Endothelial cell of umbilical vein (primary cell): ENCODE measurements at regions not wholly inside any gene's neighbourhood (a gene's known extent, or its start where the extent isn't known, plus 50 kb on each side); places are given as distances from the start of the nearest gene placed in this dataset.

Experiments used
- BruUV-seq: library from RNA; stranded (reverse); fragments of 400-500 nt; replicated peaks from 2 replicates; lab custom pipeline; 2021; lab: Mats Ljungman, UMichigan
- CTCF ChIA-PET: fragments of 300-600, 350-600 bp; sonication (Branson Sonifier 250); formaldehyde crosslinking; loops from one replicate; lab custom pipeline; 2021; ENCODE audit warnings: antibody characterized with exemption, inconsistent platforms; lab: Charles Lee
- POLR2A ChIA-PET: fragments of 300-600, 350-600 bp; sonication (Branson Sonifier 250); formaldehyde crosslinking; loops from one replicate; lab custom pipeline; 2021; ENCODE audit warnings: antibody characterized with exemption, inconsistent platforms; lab: Charles Lee
- DNase-seq: peaks from one replicate; pipeline ENCODE4 v3.0.0-alpha.2; 2011; ENCODE audit warnings: low read depth, low spot score
- FAIRE-seq: peaks from 2 replicates; lab custom pipeline; 2011; peaks lifted over from hg19 to GRCh38; lab: Jason Lieb, UNC
- H2AFZ ChIP-seq: 2 replicates; pipeline ENCODE4 v1.6.0; 2012; ENCODE audit warnings: low read depth, low read length, control low read depth, inconsistent platforms
- H3K27ac ChIP-seq: 2 replicates; pipeline ENCODE4 v1.5.1; 2011; ENCODE audit warnings: low read depth, mild to moderate bottlenecking, control low read depth, low read length, moderate library complexity; ENCODE audit not compliant: insufficient read depth
- H3K27me3 ChIP-seq, 2 experiments: 2 replicates each; pipeline versions ENCODE4 v1.6.0 to v1.6.1; 2011; ENCODE audit warnings: low read length in 2 of 2, mixed read lengths in 1 of 2; ENCODE audit not compliant: control insufficient read depth in 2 of 2, insufficient read depth in 2 of 2
- H3K36me3 ChIP-seq, 2 experiments: 2 replicates in 1 of 2; 3 replicates in 1 of 2; pipeline ENCODE4 v1.5.1; 2011; ENCODE audit warnings: low read length in 2 of 2, mild to moderate bottlenecking in 1 of 2, moderate library complexity in 1 of 2; ENCODE audit not compliant: control insufficient read depth in 2 of 2, insufficient read depth in 2 of 2; ENCODE audit errors: extremely low read depth in 1 of 2
- H3K4me1 ChIP-seq: 3 replicates; pipeline ENCODE4 v1.5.1; 2011; ENCODE audit warnings: mild to moderate bottlenecking, low read length; ENCODE audit not compliant: control insufficient read depth, insufficient read depth; ENCODE audit errors: extremely low read depth
- H3K4me2 ChIP-seq: 2 replicates; pipeline ENCODE4 v1.6.1; 2011; ENCODE audit warnings: low read length, control low read depth, mixed read lengths; ENCODE audit not compliant: insufficient read depth
- H3K4me3 ChIP-seq, 3 experiments: fragments of 200-600 bp in 1 of 3; sonication (generic), shearing (Covaris generic) in 1 of 3; replicated peaks in 1 of 3; 2 replicates each; pipeline ENCODE4 v1.5.1; 2011 to 2016; ENCODE audit warnings: control low read depth in 3 of 3, low read length in 3 of 3, mild to moderate bottlenecking in 2 of 3, inconsistent platforms in 1 of 3, low read depth in 1 of 3, moderate library complexity in 1 of 3; ENCODE audit not compliant: insufficient read depth in 1 of 3
- H3K79me2 ChIP-seq: 2 replicates; pipeline ENCODE4 v1.6.0; 2012; ENCODE audit warnings: low read length, inconsistent platforms; ENCODE audit not compliant: control insufficient read depth, insufficient read depth
- H3K9ac ChIP-seq: replicated peaks from 2 replicates; pipeline ENCODE3; 2011; ENCODE audit warnings: low read length, control low read depth; ENCODE audit not compliant: insufficient read depth; ENCODE audit errors: extremely low read depth
- H3K9me1 ChIP-seq: replicated peaks from 3 replicates; pipeline ENCODE4 v1.6.0; 2011; ENCODE audit warnings: mild to moderate bottlenecking, low read length; ENCODE audit not compliant: control insufficient read depth, insufficient read depth; ENCODE audit errors: extremely low read depth
- H3K9me3 ChIP-seq: replicated peaks from 2 replicates; pipeline ENCODE4 v1.5.1; 2012; ENCODE audit warnings: low read length, inconsistent platforms; ENCODE audit not compliant: control insufficient read depth, insufficient read depth
- H4K20me1 ChIP-seq: replicated peaks from 2 replicates; pipeline ENCODE3; 2011; ENCODE audit warnings: mild to moderate bottlenecking, low read length; ENCODE audit not compliant: control insufficient read depth, insufficient read depth; ENCODE audit errors: extremely low read depth
- CTCF ChIP-seq, 2 donors: IDR thresholded peaks; 1 replicate in 1 of 2; 2 replicates in 1 of 2; pipeline ENCODE4 v1.5.1; 2011; ENCODE audit warnings: low read length in 2 of 2, mild to moderate bottlenecking in 2 of 2, moderate library complexity in 2 of 2, control low read depth in 1 of 2, inconsistent platforms in 1 of 2, low read depth in 1 of 2; ENCODE audit not compliant: insufficient read depth in 1 of 2; ENCODE audit errors: extremely low read depth in 1 of 2
- EZH2 ChIP-seq: IDR thresholded peaks from 2 replicates; pipeline ENCODE4 v1.6.1; 2012; ENCODE audit warnings: borderline replicate concordance, low read depth, mild to moderate bottlenecking, moderate library complexity, low read length, inconsistent platforms; ENCODE audit not compliant: severe bottlenecking
- FOS ChIP-seq: IDR thresholded peaks from 2 replicates; pipeline ENCODE4 v1.6.1; 2011; ENCODE audit warnings: mild to moderate bottlenecking, low read length, moderate library complexity, borderline replicate concordance; ENCODE audit not compliant: insufficient read depth
- GATA2 ChIP-seq: IDR thresholded peaks from 2 replicates; pipeline ENCODE4 v1.7.0; 2011; ENCODE audit warnings: low read depth, mild to moderate bottlenecking, moderate library complexity, mixed read lengths, low read length; ENCODE audit not compliant: insufficient read length, insufficient read depth
- JUN ChIP-seq: IDR thresholded peaks from 2 replicates; pipeline ENCODE4 v1.6.1; 2011; ENCODE audit warnings: borderline replicate concordance, low read depth; ENCODE audit not compliant: insufficient read length, insufficient read depth
- MAX ChIP-seq: IDR thresholded peaks from 2 replicates; pipeline ENCODE4 v1.6.1; 2011; ENCODE audit not compliant: insufficient read depth, insufficient read length
- MYC ChIP-seq: IDR thresholded peaks from one replicate; pipeline ENCODE4 v1.6.1; 2011; ENCODE audit warnings: mild to moderate bottlenecking, low read depth, low read length
- POLR2A ChIP-seq: IDR thresholded peaks from 2 replicates; pipeline ENCODE4 v1.6.1; 2012; ENCODE audit warnings: low read depth, mild to moderate bottlenecking, control low read depth, low read length
- POLR2AphosphoS5 ChIP-seq: IDR thresholded peaks from 2 replicates; pipeline ENCODE4 v1.6.1; 2012; ENCODE audit warnings: low read depth, mild to moderate bottlenecking, control low read depth, low read length, moderate library complexity; ENCODE audit not compliant: insufficient read depth
- dilution Hi-C: fragments of 300-500 bp; cut with MboI; formaldehyde crosslinking; loops from one replicate; pipeline ENCODE4 v1.15.0; 2019; ENCODE audit warnings: low sequenced_read_pairs; ENCODE audit not compliant: extremely low pct_ligation_motif_present
- intact Hi-C: fragments of 100-400 bp; cut with micrococcal nuclease; formaldehyde crosslinking; loops from one replicate; pipeline ENCODE4 v1.10.0; 2022

DNA sequence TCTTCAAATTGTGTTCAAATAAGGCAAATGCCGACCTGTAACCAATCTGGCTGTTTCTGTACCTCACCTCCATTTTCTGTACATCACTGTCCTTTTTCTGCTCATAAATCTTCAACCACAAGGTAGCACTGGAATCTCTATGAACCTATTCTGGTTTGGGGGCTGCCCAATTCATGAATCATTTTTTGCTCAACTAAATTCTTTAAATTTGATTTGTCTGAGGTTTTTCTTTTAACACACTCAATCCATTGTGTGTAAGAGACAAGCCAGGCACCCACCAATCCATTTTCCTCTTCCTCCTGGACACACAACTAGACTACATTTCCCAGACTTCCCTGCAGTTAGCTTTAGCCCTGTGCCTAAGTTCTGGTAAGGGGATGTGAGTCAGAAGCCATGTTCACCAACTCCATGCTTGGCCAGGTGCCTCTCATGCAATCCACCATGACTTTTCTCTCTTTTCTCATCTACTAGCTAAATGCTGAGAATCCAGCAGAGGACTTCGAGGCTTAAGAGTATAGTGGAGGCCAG lies 193.2 kb upstream of the KLF3 start:
- Histone ChIP-seq H2AFZ (no peak overlapping the region), H3K4me1 (no peaks in the 10 kb centered on the region), H3K27ac (no peak overlapping the region), H3K79me2 (no peaks in the 10 kb centered on the region), H4K20me1 (no peaks in the 10 kb centered on the region), H3K9me3 (no peaks in the 10 kb centered on the region), H3K4me3 (no peak overlapping the region), H3K36me3 (no peaks in the 10 kb centered on the region), H3K9me1 (no peaks in the 10 kb centered on the region), H3K4me2 (no peak overlapping the region), H3K27me3 (peaks cover 2 to 6% of the 10 kb centered on the region in 2 experiments), H3K9ac (no peak overlapping the region)
- intact Hi-C loops (loop anchor here (10.0 kb wide), 1 partner anchor 56 kb away; no protein-coding TSS in a partner anchor), dilution Hi-C loops (no loop called here)
- BruUV-seq: no TSS peak
- no peak for FAIRE-seq
- DNase-seq: no peak
- POLR2A ChIA-PET: no interaction called here
- TF ChIP-seq MAX: no peak
- no peak for TF ChIP-seq POLR2AphosphoS5
- TF ChIP-seq MYC: no peak
- TF ChIP-seq FOS: no peak
- TF ChIP-seq POLR2A: no peak
- no peak for TF ChIP-seq CTCF (IDR thresholded peaks at IDR 0.05; ENCODE audit: extremely low read depth in 1 of 2, insufficient read depth in 1 of 2, low read depth in 1 of 2, low read length in 2 of 2)
- TF ChIP-seq EZH2: no peak
- TF ChIP-seq JUN: no peak
- no peak for TF ChIP-seq GATA2
- CTCF ChIA-PET: interaction anchor here (0.6 kb wide), 1 partner anchor 43 kb away, joined by 3 read pairs; no protein-coding TSS in a partner anchor
